Liver (tissue), 8 donors: ENCODE measurements at regions not wholly inside any gene's neighbourhood (a gene's known extent, or its start where the extent isn't known, plus 50 kb on each side); places are given as distances from the start of the nearest gene placed in this dataset.

Source experiments
- DNase-seq: peaks from one replicate; pipeline ENCODE4 v3.0.0-alpha.2; 2017; ENCODE audit warnings: low spot score
- H3K27ac ChIP-seq, 2 donors: one replicate each; pipeline ENCODE4 v1.7.0; 2013; ENCODE audit warnings: inconsistent platforms in 2 of 2, low read length in 2 of 2, control low read depth in 1 of 2, low read depth in 1 of 2, mild to moderate bottlenecking in 1 of 2
- H3K27me3 ChIP-seq, 4 donors: one replicate each; pipeline versions ENCODE4 v1.6.1 to v1.7.0; 2013; ENCODE audit warnings: low read length in 3 of 4, inconsistent platforms in 1 of 4, mild to moderate bottlenecking in 1 of 4, moderate library complexity in 1 of 4; ENCODE audit not compliant: control insufficient read depth in 4 of 4, insufficient read depth in 4 of 4
- H3K36me3 ChIP-seq, 4 donors: one replicate each; pipeline versions ENCODE4 v1.6.1 to v1.7.0; 2013; ENCODE audit warnings: low read length in 3 of 4, mild to moderate bottlenecking in 3 of 4, low read depth in 1 of 4, moderate library complexity in 1 of 4; ENCODE audit not compliant: control insufficient read depth in 4 of 4, insufficient read depth in 3 of 4
- H3K4me1 ChIP-seq, 4 donors: one replicate each; pipeline versions ENCODE4 v1.6.1 to v1.7.0; 2013; ENCODE audit warnings: low read length in 3 of 4, mild to moderate bottlenecking in 3 of 4, moderate library complexity in 1 of 4; ENCODE audit not compliant: control insufficient read depth in 4 of 4, insufficient read depth in 4 of 4
- H3K4me3 ChIP-seq, 3 donors: one replicate each; pipeline versions ENCODE4 v1.6.1 to v1.7.0; 2013; ENCODE audit warnings: low read length in 3 of 3, control low read depth in 1 of 3, low read depth in 1 of 3, mild to moderate bottlenecking in 1 of 3
- H3K9ac ChIP-seq, 2 donors: one replicate each; pipeline ENCODE4 v1.7.0; 2013; ENCODE audit warnings: low read length in 2 of 2, mild to moderate bottlenecking in 2 of 2, moderate library complexity in 2 of 2, control low read depth in 1 of 2, low read depth in 1 of 2
- H3K9me3 ChIP-seq, 4 donors: one replicate each; pipeline versions ENCODE4 v1.6.1 to v1.7.0; 2013; ENCODE audit warnings: low read length in 3 of 4; ENCODE audit not compliant: control insufficient read depth in 4 of 4
- ATF3 ChIP-seq: IDR thresholded peaks from 2 replicates; pipeline ENCODE4 v1.6.1; 2016; ENCODE audit warnings: antibody characterized with exemption
- CTCF ChIP-seq: fragments of 150-350 bp; IDR thresholded peaks from 2 replicates; pipeline ENCODE4 v1.5.1; 2017; ENCODE audit warnings: improper control_type of control experiment, low read depth, low read length; ENCODE audit not compliant: missing input control
- EGR1 ChIP-seq, 2 donors: IDR thresholded peaks; 2 replicates each; pipeline ENCODE4 v1.6.1; 2016 to 2018; ENCODE audit warnings: antibody characterized with exemption in 2 of 2, low read depth in 2 of 2
- FOXA1 ChIP-seq: IDR thresholded peaks from 2 replicates; pipeline ENCODE4 v1.6.1; 2016; ENCODE audit warnings: antibody characterized with exemption
- FOXA2 ChIP-seq: IDR thresholded peaks from 2 replicates; pipeline ENCODE4 v1.6.1; 2016; ENCODE audit warnings: antibody characterized with exemption
- GABPA ChIP-seq, 2 donors: IDR thresholded peaks in 1 of 2; conservative IDR thresholded peaks in 1 of 2; 2 replicates each; pipeline ENCODE4 v1.6.1; 2016; ENCODE audit warnings: antibody characterized with exemption in 2 of 2, mild to moderate bottlenecking in 1 of 2, moderate library complexity in 1 of 2
- HNF4A ChIP-seq, 2 donors: conservative IDR thresholded peaks; 2 replicates each; pipeline ENCODE4 v1.6.1; 2016; ENCODE audit warnings: antibody characterized with exemption in 2 of 2, mild to moderate bottlenecking in 2 of 2
- HNF4G ChIP-seq: IDR thresholded peaks from 2 replicates; pipeline ENCODE4 v1.6.1; 2016; ENCODE audit warnings: antibody characterized with exemption
- JUND ChIP-seq, 2 donors: IDR thresholded peaks; 2 replicates each; pipeline ENCODE4 v1.6.1; 2016; ENCODE audit warnings: antibody characterized with exemption in 2 of 2
- MAX ChIP-seq: IDR thresholded peaks from 2 replicates; pipeline ENCODE4 v1.6.1; 2016; ENCODE audit warnings: antibody characterized with exemption
- NR2F2 ChIP-seq: IDR thresholded peaks from 2 replicates; pipeline ENCODE4 v1.6.1; 2016; ENCODE audit warnings: antibody characterized with exemption
- RAD21 ChIP-seq, 2 donors: IDR thresholded peaks; 2 replicates each; pipeline ENCODE4 v1.6.1; 2016; ENCODE audit warnings: antibody characterized with exemption in 2 of 2, mild to moderate bottlenecking in 2 of 2
- REST ChIP-seq: IDR thresholded peaks from 2 replicates; pipeline ENCODE4 v1.6.1; 2016; ENCODE audit warnings: antibody characterized with exemption, mild to moderate bottlenecking
- RXRA ChIP-seq, 2 donors: IDR thresholded peaks; 2 replicates each; pipeline ENCODE4 v1.6.1; 2017 to 2018; ENCODE audit warnings: antibody characterized with exemption in 2 of 2, mild to moderate bottlenecking in 1 of 2
- TAF1 ChIP-seq: conservative IDR thresholded peaks from 2 replicates; pipeline ENCODE4 v1.6.1; 2016; ENCODE audit warnings: antibody characterized with exemption, mild to moderate bottlenecking
- ZBTB33 ChIP-seq: IDR thresholded peaks from 2 replicates; pipeline ENCODE4 v1.6.1; 2016; ENCODE audit warnings: antibody characterized with exemption
- WGBS: extraction: QIAGEN DNeasy Blood & Tissue Kit; methylation state at CpG from one replicate; pipeline ENCODE4 v1.1.7; 2013; 5-methylcytosine and 5-hydroxymethylcytosine counted together
- donor health status: healthy.
- donor health status: healthy.
- donor health status: healthy.
- donor health status: healthy.
- donor health status: healthy.

GRCh38 chrX:118271775-118272174, 74.1 kb upstream of the WDR44 start (continued):
- TF ChIP-seq CTCF (no peak), FOXA2 (no peak)

GRCh38 chrX:118272242-118272641, 73.7 kb upstream of the WDR44 start:
- TF ChIP-seq GABPA (IDR thresholded peaks at IDR 0.05 in 1 of 2, conservative IDR thresholded peaks at IDR 0.05 in 1 of 2) = no peak
- no peak for TF ChIP-seq NR2F2
- TF ChIP-seq HNF4A (conservative IDR thresholded peaks at IDR 0.05) = no peak
- TF ChIP-seq CTCF = no peak
- TF ChIP-seq TAF1 = no peak
- TF ChIP-seq ZBTB33 = no peak
- TF ChIP-seq FOXA1 = no peak
- no peak for TF ChIP-seq HNF4G
- no peak for TF ChIP-seq EGR1 (IDR thresholded peaks at IDR 0.05; ENCODE audit: low read depth in 2 of 2)
- no peak for TF ChIP-seq RXRA (IDR thresholded peaks at IDR 0.05)
- no peak for TF ChIP-seq JUND (IDR thresholded peaks at IDR 0.05)
- TF ChIP-seq RAD21 (IDR thresholded peaks at IDR 0.05) = no peak
- TF ChIP-seq ATF3 = no peak
- no peak for TF ChIP-seq FOXA2
- no peak for TF ChIP-seq MAX
- Histone ChIP-seq H3K4me1 (no peaks in the 10 kb centered on the region), H3K9me3 (no peaks in the 10 kb centered on the region), H3K36me3 (no peaks in the 10 kb centered on the region), H3K9ac (no peak overlapping the region), H3K27me3 (no peaks in the 10 kb centered on the region), H3K27ac (no peak overlapping the region), H3K4me3 (no peak overlapping the region)
- no peak for DNase-seq

GRCh38 chrX:118286066-118286762, 59.7 kb upstream of the WDR44 start:
- 38% methylated on average over 4 of the region's 4 CpGs for WGBS
- no peak for TF ChIP-seq ZBTB33
- TF ChIP-seq EGR1 (IDR thresholded peaks at IDR 0.05; ENCODE audit: low read depth in 2 of 2) = no peak
- TF ChIP-seq FOXA2 = no peak
- TF ChIP-seq ATF3 = no peak
- TF ChIP-seq RAD21 (IDR thresholded peaks at IDR 0.05) = no peak
- no peak for TF ChIP-seq GABPA (IDR thresholded peaks at IDR 0.05 in 1 of 2, conservative IDR thresholded peaks at IDR 0.05 in 1 of 2)
- no peak for TF ChIP-seq RXRA (IDR thresholded peaks at IDR 0.05)
- TF ChIP-seq MAX = no peak
- TF ChIP-seq REST = no peak
- TF ChIP-seq NR2F2 = no peak

More at GRCh38 chrX:118286066-118286762, 59.7 kb upstream of the WDR44 start:
- no peak for DNase-seq
- no peak overlapping the region for H3K9ac ChIP-seq
- no peaks in the 10 kb centered on the region for H3K4me1 ChIP-seq
- H3K27me3 ChIP-seq = peaks cover 0 to 2% (median 0%) of the 10 kb centered on the region in 4 donors
- no peaks in the 10 kb centered on the region for H3K9me3 ChIP-seq
- no peak overlapping the region for H3K4me3 ChIP-seq
- H3K36me3 ChIP-seq = no peaks in the 10 kb centered on the region
- H3K27ac ChIP-seq = no peak overlapping the region
